CD8-positive, alpha-beta memory T cell (primary cell): ENCODE measurements at regions not wholly inside any gene's neighbourhood (a gene's known extent, or its start where the extent isn't known, plus 50 kb on each side); places are given as distances from the start of the nearest gene placed in this dataset.

Source experiments
- CTCF ChIA-PET: fragments of 350-600 bp; sonication (Branson Sonifier 250); formaldehyde crosslinking; loops from one replicate; lab custom pipeline; 2021; ENCODE audit warnings: antibody characterized with exemption; lab: Charles Lee
- POLR2A ChIA-PET: fragments of 350-600 bp; sonication (Branson Sonifier 250); formaldehyde crosslinking; loops from one replicate; lab custom pipeline; 2021; ENCODE audit warnings: antibody characterized with exemption; lab: Charles Lee
- DNase-seq, 5 donors: peaks; one replicate each; pipeline versions ENCODE4 v3.0.0 to v3.0.0-alpha.2; 2020 to 2022; ENCODE audit warnings: mixed read lengths in 1 of 5
- H3K27ac ChIP-seq: one replicate; pipeline ENCODE4 v1.7.0; 2013; ENCODE audit warnings: low read depth, mild to moderate bottlenecking, low read length, moderate library complexity
- H3K27me3 ChIP-seq: 2 replicates; pipeline ENCODE4 v1.7.0; 2013; ENCODE audit warnings: low read length, mild to moderate bottlenecking; ENCODE audit not compliant: insufficient read depth, poor library complexity, severe bottlenecking
- H3K36me3 ChIP-seq: 2 replicates; pipeline ENCODE4 v1.7.0; 2013; ENCODE audit warnings: mild to moderate bottlenecking, low read length, moderate library complexity; ENCODE audit not compliant: insufficient read depth
- H3K4me1 ChIP-seq: 2 replicates; pipeline ENCODE4 v1.7.0; 2013; ENCODE audit warnings: mild to moderate bottlenecking, low read length, moderate library complexity; ENCODE audit not compliant: insufficient read depth
- H3K4me3 ChIP-seq: 2 replicates; pipeline ENCODE4 v1.7.0; 2013; ENCODE audit warnings: mild to moderate bottlenecking, low read length
- H3K9me3 ChIP-seq: 2 replicates; pipeline ENCODE4 v1.7.0; 2013; ENCODE audit warnings: mild to moderate bottlenecking, low read length
- H3K27ac Mint-ChIP-seq, 8 donors: one replicate each; pipeline ENCODE4 v1.8.0; 2020 to 2021; ENCODE audit warnings: mixed read lengths in 8 of 8, mild to moderate bottlenecking in 6 of 8, inconsistent platforms in 3 of 8, moderate library complexity in 3 of 8
- H3K27me3 Mint-ChIP-seq, 2 donors: one replicate each; pipeline ENCODE4 v1.8.0; 2020 to 2021; ENCODE audit warnings: mixed read lengths in 2 of 2, mild to moderate bottlenecking in 1 of 2, moderate library complexity in 1 of 2
- H3K36me3 Mint-ChIP-seq, 3 donors: one replicate each; pipeline ENCODE4 v1.8.0; 2020 to 2021; ENCODE audit warnings: mixed read lengths in 3 of 3, inconsistent platforms in 1 of 3, mild to moderate bottlenecking in 1 of 3
- H3K4me1 Mint-ChIP-seq, 3 donors: one replicate each; pipeline ENCODE4 v1.8.0; 2020 to 2021; ENCODE audit warnings: mixed read lengths in 3 of 3, inconsistent platforms in 1 of 3, mild to moderate bottlenecking in 1 of 3
- H3K4me3 Mint-ChIP-seq, 7 donors: one replicate each; pipeline ENCODE4 v1.8.0; 2020 to 2021; ENCODE audit warnings: mixed read lengths in 7 of 7, mild to moderate bottlenecking in 6 of 7, moderate library complexity in 4 of 7, inconsistent platforms in 2 of 7
- H3K9me3 Mint-ChIP-seq, 5 donors: one replicate each; pipeline ENCODE4 v1.8.0; 2020 to 2022; ENCODE audit warnings: mixed read lengths in 5 of 5, mild to moderate bottlenecking in 3 of 5, moderate library complexity in 2 of 5, inconsistent platforms in 1 of 5

- Mint-ChIP-seq H3K36me3 (no peaks in the 10 kb centered on the region), H3K27me3 (peaks cover 0 to 5% of the 10 kb centered on the region in 2 donors), H3K27ac (peak overlapping the region in 5 of 8 donors; percentile 59 to 86 (median 70)), H3K4me3 (peak overlapping the region in 5 of 7 donors; percentile 87 to 92 (median 89)), H3K4me1 (peaks cover 0 to 21% (median 12%) of the 10 kb centered on the region in 3 donors), H3K9me3 (peaks cover 0 to 5% (median 0%) of the 10 kb centered on the region in 5 donors)
- H3K36me3 ChIP-seq = no peaks in the 10 kb centered on the region
- no peak overlapping the region for H3K27ac ChIP-seq
- ChIA-PET CTCF (no interaction called here), POLR2A (no interaction called here)
- H3K27me3 ChIP-seq = no peaks in the 10 kb centered on the region
- no peaks in the 10 kb centered on the region for H3K4me1 ChIP-seq
- H3K9me3 ChIP-seq = no peaks in the 10 kb centered on the region
- no peak overlapping the region for H3K4me3 ChIP-seq
- peak in 2 of 5 donors; percentile 70 to 72 for DNase-seq
Measured at GRCh38 chrX:131762802-131763234, 218.9 kb downstream of the OR13H1 start.

- Histone ChIP-seq H3K4me1 (no peaks in the 10 kb centered on the region), H3K27me3 (no peaks in the 10 kb centered on the region), H3K27ac (no peak overlapping the region), H3K36me3 (no peaks in the 10 kb centered on the region), H3K4me3 (no peak overlapping the region), H3K9me3 (no peaks in the 10 kb centered on the region)
- DNase-seq = peak in 2 of 5 donors; percentile 83 to 84
- H3K4me3 Mint-ChIP-seq = peak overlapping the region in 5 of 7 donors; percentile 87 to 92 (median 89)
- H3K36me3 Mint-ChIP-seq = no peaks in the 10 kb centered on the region
- peaks cover 0 to 28% (median 19%) of the 10 kb centered on the region in 3 donors for H3K4me1 Mint-ChIP-seq
- H3K27me3 Mint-ChIP-seq = peaks cover 0 to 5% of the 10 kb centered on the region in 2 donors
- peaks cover 0 to 5% (median 0%) of the 10 kb centered on the region in 5 donors for H3K9me3 Mint-ChIP-seq
- ChIA-PET POLR2A (no interaction called here), CTCF (no interaction called here)
- peak overlapping the region in 6 of 8 donors; percentile 61 to 96 (median 80) for H3K27ac Mint-ChIP-seq
Measured at GRCh38 chrX:131763674-131764073, 219.8 kb downstream of the OR13H1 start.

DNA sequence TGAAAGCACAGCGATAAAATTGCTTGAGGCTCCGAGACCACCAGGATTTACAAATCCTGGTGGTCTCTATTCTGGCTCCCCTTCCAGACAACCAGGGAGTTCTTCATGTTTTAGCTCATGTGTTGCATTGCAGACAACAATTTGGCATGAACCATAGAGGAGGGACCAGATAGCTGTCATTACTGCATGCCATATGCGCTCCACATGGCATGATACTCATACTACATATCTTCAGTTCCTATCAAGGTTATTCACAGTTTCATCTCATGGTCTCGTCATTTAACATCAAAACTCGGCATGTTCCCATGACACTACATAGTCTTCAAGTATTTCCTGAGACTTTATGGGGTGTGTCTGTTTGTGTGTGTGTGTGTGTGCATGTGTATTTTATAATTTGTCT, 220.3 kb downstream of the OR13H1 start:
- POLR2A ChIA-PET = no interaction called here
- Mint-ChIP-seq H3K27ac (peak overlapping the region in 3 of 8 donors; percentile 61 to 80 (median 79)), H3K4me1 (peaks cover 0 to 28% (median 19%) of the 10 kb centered on the region in 3 donors), H3K27me3 (peaks cover 0 to 3% of the 10 kb centered on the region in 2 donors), H3K36me3 (no peaks in the 10 kb centered on the region), H3K9me3 (peaks cover 0 to 5% (median 0%) of the 10 kb centered on the region in 5 donors), H3K4me3 (peak overlapping the region in 5 of 7 donors; percentile 87 to 92 (median 89))
- DNase-seq = no peak
- no peak overlapping the region for H3K27ac ChIP-seq
- H3K27me3 ChIP-seq = no peaks in the 10 kb centered on the region
- H3K9me3 ChIP-seq = no peaks in the 10 kb centered on the region
- no peaks in the 10 kb centered on the region for H3K36me3 ChIP-seq
- no peaks in the 10 kb centered on the region for H3K4me1 ChIP-seq
- CTCF ChIA-PET = no interaction called here
- no peak overlapping the region for H3K4me3 ChIP-seq

GRCh38 chrX:131778269-131779218, 234.7 kb downstream of the OR13H1 start:
- H3K36me3 Mint-ChIP-seq = no peaks in the 10 kb centered on the region
- H3K4me1 Mint-ChIP-seq = peaks cover 0 to 16% (median 9%) of the 10 kb centered on the region in 3 donors
- ChIA-PET POLR2A (no interaction called here), CTCF (no interaction called here)
- peak overlapping the region in 6 of 8 donors; percentile 90 to 97 (median 94) for H3K27ac Mint-ChIP-seq
- no peaks in the 10 kb centered on the region for H3K27me3 ChIP-seq
- no peaks in the 10 kb centered on the region for H3K27me3 Mint-ChIP-seq
- peak overlapping the region in 5 of 7 donors; percentile 91 to 96 (median 93) for H3K4me3 Mint-ChIP-seq
- no peaks in the 10 kb centered on the region for H3K4me1 ChIP-seq
- H3K4me3 ChIP-seq = no peak overlapping the region
- H3K9me3 ChIP-seq = no peaks in the 10 kb centered on the region
- no peak overlapping the region for H3K27ac ChIP-seq
- DNase-seq = peak in 2 of 5 donors; percentile 77 to 78
- no peaks in the 10 kb centered on the region for H3K9me3 Mint-ChIP-seq
- no peaks in the 10 kb centered on the region for H3K36me3 ChIP-seq

- H3K4me1 Mint-ChIP-seq = peaks cover 0 to 22% (median 13%) of the 10 kb centered on the region in 3 donors
- ChIA-PET CTCF (no interaction called here), POLR2A (no interaction called here)
- Histone ChIP-seq H3K36me3 (no peaks in the 10 kb centered on the region), H3K27me3 (no peaks in the 10 kb centered on the region), H3K27ac (no peak overlapping the region), H3K4me1 (no peaks in the 10 kb centered on the region), H3K4me3 (no peak overlapping the region), H3K9me3 (no peaks in the 10 kb centered on the region)
- peak overlapping the region in 5 of 7 donors; percentile 91 to 96 (median 93) for H3K4me3 Mint-ChIP-seq
- no peaks in the 10 kb centered on the region for H3K27me3 Mint-ChIP-seq
- no peaks in the 10 kb centered on the region for H3K9me3 Mint-ChIP-seq
- H3K27ac Mint-ChIP-seq = peak overlapping the region in 5 of 8 donors; percentile 51 to 97 (median 90)
- DNase-seq = no peak
- H3K36me3 Mint-ChIP-seq = no peaks in the 10 kb centered on the region
Measured at GRCh38 chrX:131779306-131779705, 235.4 kb downstream of the OR13H1 start.

DNA sequence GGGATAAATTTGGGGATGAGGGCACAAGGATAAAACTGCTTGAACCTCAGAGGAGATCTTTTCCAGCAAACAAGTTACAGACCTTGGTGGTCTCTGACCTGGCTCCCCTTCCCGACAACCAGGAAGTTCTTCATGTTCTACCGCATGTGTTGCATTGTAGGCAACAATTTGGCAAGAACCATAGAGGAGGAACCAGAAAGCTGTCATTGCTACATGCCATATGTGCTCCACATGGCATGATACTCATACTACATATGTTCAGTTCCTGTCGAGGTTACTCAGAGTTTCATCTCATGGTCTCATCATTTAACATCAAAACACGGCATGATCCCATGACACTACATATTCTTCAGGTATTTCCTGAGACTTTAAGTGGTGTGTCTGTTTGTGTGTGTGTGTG, 235.9 kb downstream of the OR13H1 start:
- peaks cover 0 to 22% (median 13%) of the 10 kb centered on the region in 3 donors for H3K4me1 Mint-ChIP-seq
- Histone ChIP-seq H3K9me3 (no peaks in the 10 kb centered on the region), H3K27ac (no peak overlapping the region), H3K4me1 (no peaks in the 10 kb centered on the region), H3K4me3 (no peak overlapping the region), H3K36me3 (no peaks in the 10 kb centered on the region), H3K27me3 (no peaks in the 10 kb centered on the region)
- H3K36me3 Mint-ChIP-seq = no peaks in the 10 kb centered on the region
- H3K9me3 Mint-ChIP-seq = no peaks in the 10 kb centered on the region
- ChIA-PET CTCF (no interaction called here), POLR2A (no interaction called here)
- peak overlapping the region in 5 of 7 donors; percentile 91 to 96 (median 93) for H3K4me3 Mint-ChIP-seq
- H3K27ac Mint-ChIP-seq = peak overlapping the region in 1 of 8 donors; percentile 51
- no peak for DNase-seq
- no peaks in the 10 kb centered on the region for H3K27me3 Mint-ChIP-seq

- H3K4me3 Mint-ChIP-seq = no peak overlapping the region
- H3K36me3 Mint-ChIP-seq = no peaks in the 10 kb centered on the region
- H3K36me3 ChIP-seq = no peaks in the 10 kb centered on the region
- H3K27me3 Mint-ChIP-seq = no peaks in the 10 kb centered on the region
- no peak overlapping the region for H3K4me3 ChIP-seq
- ChIA-PET POLR2A (no interaction called here), CTCF (no interaction called here)
- no peaks in the 10 kb centered on the region for H3K4me1 ChIP-seq
- H3K27me3 ChIP-seq = no peaks in the 10 kb centered on the region
- peaks cover 0 to 22% (median 13%) of the 10 kb centered on the region in 3 donors for H3K4me1 Mint-ChIP-seq
- no peak overlapping the region for H3K27ac Mint-ChIP-seq
- H3K9me3 Mint-ChIP-seq = no peaks in the 10 kb centered on the region
- H3K27ac ChIP-seq = no peak overlapping the region
- H3K9me3 ChIP-seq = no peaks in the 10 kb centered on the region
- no peak for DNase-seq
Measured at GRCh38 chrX:131782646-131783045, 238.8 kb downstream of the OR13H1 start.
